Right cardiac atrium (tissue), 5 donors: ENCODE measurements at regions not wholly inside any gene's neighbourhood (a gene's known extent, or its start where the extent isn't known, plus 50 kb on each side); places are given as distances from the start of the nearest gene placed in this dataset.
A peak's percentile ranks its signal among the peaks of the same experiment; 100 is the strongest.

Experiments used
- ATAC-seq, 2 donors: fragments of 200-7000 bp; cut with Tn5 transposase; one replicate each; pipeline versions ENCODE4 v1.8.0 to v1.9.1; 2020; ENCODE audit warnings: moderate library complexity in 2 of 2, mild to moderate bottlenecking in 1 of 2
- DNase-seq, 3 donors: peaks; one replicate each; pipeline ENCODE4 v3.0.0-alpha.2; 2020
- H3K27ac ChIP-seq: one replicate; pipeline ENCODE4 v1.5.1; 2013; ENCODE audit warnings: mild to moderate bottlenecking, low read length, control low read depth, moderate library complexity
- H3K27me3 ChIP-seq: one replicate; pipeline ENCODE4 v1.6.1; 2013; ENCODE audit not compliant: control insufficient read depth, insufficient read depth
- H3K4me1 ChIP-seq: one replicate; pipeline ENCODE4 v1.6.1; 2013; ENCODE audit warnings: low read length; ENCODE audit not compliant: control insufficient read depth, insufficient read depth
- H3K4me3 ChIP-seq: one replicate; pipeline ENCODE4 v1.5.1; 2013; ENCODE audit warnings: low read length, control low read depth
- H3K9me3 ChIP-seq: one replicate; pipeline ENCODE4 v1.6.1; 2013; ENCODE audit warnings: low read length; ENCODE audit not compliant: control insufficient read depth
- WGBS: extraction: QIAGEN DNeasy Blood & Tissue Kit; methylation state at CpG from one replicate; pipeline ENCODE4 v1.1.7; 2013; 5-methylcytosine and 5-hydroxymethylcytosine counted together
- intact Hi-C, 4 donors: fragments of 100-400 bp; cut with DNase I; formaldehyde crosslinking; loops; one replicate each; pipeline versions ENCODE4 v1.11.0 to v1.14.0; 2022 to 2023
- donor health status: healthy with polysubstance abuse.
- donor health status: DM: no; HTN: yes; CAD: no.
- donor health status: DM: no; HTN: no; CAD: no.
- donor health status: DM: no; HTN: yes; CAD: no; lungs with severe emphysema.
- donor health status: DM: yes; HTN: yes; CAD: no.

DNA sequence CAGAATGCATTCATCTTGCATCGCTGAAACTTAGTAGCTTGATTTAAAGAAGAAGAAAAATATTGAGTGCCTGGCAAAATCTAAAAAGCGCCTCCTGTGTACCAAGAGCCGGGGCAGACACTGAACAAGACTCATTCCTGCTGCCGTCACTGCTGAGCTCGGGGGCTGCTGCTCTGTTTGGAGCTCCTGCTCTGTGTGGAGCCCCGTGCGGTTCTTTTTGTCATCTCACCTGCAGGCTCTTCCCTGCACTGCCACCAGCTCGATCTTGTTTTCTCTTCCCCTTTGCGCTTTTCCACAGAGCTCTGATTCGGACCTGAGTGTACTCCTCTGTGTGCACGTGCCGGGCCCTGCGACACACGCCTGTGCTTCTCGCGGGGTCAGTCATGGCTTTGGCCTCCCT is 462.1 kb upstream of the DPP6 start:
- intact Hi-C loops: no loop called here

DNA sequence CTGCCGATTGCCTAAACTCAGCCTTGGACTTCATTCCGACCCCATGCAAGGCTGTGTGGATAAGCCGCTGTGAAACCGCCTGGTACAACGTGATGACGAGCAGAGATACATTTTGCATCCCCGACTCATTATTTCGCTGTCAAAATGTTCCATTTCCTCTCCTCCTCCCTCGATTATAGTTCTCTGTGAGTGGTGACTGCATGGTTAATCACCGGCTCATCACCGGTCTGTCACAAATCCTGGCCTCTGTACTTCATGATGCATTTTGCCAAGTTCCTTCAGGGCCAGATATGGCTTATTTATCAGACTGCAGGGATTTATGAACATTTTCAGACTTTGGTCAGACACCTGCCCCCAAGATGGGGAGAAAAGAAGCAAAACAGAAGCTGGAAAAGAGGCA is 461.6 kb upstream of the DPP6 start:
- H3K27me3 ChIP-seq: no peaks in the 10 kb centered on the region
- ATAC-seq: no peak
- H3K4me3 ChIP-seq: no peak overlapping the region
- 64% methylated on average over 11 of the region's 11 CpGs for WGBS
- no peaks in the 10 kb centered on the region for H3K4me1 ChIP-seq
- intact Hi-C loops: no loop called here
- H3K9me3 ChIP-seq: no peaks in the 10 kb centered on the region
- no peak overlapping the region for H3K27ac ChIP-seq
- no peak for DNase-seq

More for the DNA sequence above, 462.1 kb upstream of the DPP6 start:
- no peak overlapping the region for H3K27ac ChIP-seq
- DNase-seq (peak in 1 of 3 donors; percentile 42), ATAC-seq (no peak)
- H3K27me3 ChIP-seq: no peaks in the 10 kb centered on the region
- WGBS: 74% methylated on average over 16 of the region's 16 CpGs
- no peaks in the 10 kb centered on the region for H3K4me1 ChIP-seq
- H3K4me3 ChIP-seq: no peak overlapping the region
- no peaks in the 10 kb centered on the region for H3K9me3 ChIP-seq

DNA sequence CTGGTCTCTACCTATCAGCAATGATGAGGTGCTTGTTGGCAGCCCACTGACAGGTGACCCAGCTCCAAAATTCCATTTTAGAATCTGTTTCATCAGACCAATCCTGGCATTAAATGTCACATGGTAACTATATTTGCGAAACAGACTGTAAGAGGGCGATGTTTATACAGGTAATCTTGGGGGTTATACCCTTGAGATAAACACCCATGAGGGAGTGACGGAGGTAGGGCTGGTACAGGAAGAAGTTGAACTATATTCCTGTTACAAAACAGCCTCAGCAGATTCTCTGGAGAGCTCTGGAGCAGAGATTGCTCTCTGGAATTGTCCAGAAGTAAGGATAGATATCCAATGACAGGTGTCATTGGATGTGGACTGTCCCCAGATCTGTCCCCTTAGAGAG is 444.8 kb upstream of the DPP6 start:
- H3K27me3 ChIP-seq: no peaks in the 10 kb centered on the region
- no peak for ATAC-seq
- 58% methylated on average over 3 of the region's 3 CpGs for WGBS

DNA sequence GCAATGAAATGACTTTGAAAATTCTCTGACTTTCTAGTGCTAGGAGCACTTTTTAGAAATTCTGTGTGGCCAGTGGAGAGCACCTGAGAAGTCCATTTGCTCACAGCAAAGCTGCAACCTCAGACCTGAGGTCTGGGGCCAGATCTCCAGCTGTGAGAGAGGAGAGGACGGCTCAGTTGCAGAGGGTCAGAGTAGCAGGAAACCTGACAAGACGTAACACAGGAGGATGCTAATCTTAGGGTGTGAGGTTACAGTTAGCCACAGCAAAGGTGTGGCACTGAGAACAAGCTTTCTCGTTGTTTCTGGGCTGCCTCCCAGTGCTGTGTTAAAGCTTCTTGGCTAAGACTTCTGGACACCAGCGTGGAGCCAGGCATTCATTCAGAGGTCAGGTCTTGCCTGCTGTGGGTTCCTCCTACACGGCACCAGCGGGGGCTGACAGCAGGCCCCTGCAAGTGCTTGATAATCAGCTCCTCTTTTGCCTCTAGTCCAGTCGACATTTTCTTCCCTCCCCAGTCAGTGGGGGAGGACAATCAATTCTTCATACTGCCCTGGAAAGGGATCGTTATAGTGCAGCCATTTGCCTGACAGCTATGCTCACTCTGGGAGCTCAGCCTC is 435.4 kb upstream of the DPP6 start:
- DNase-seq (no peak), ATAC-seq (no peak)
- WGBS: 15% methylated on average over 8 of the region's 8 CpGs
- Histone ChIP-seq H3K27ac (no peak overlapping the region), H3K9me3 (no peaks in the 10 kb centered on the region), H3K4me1 (no peaks in the 10 kb centered on the region), H3K4me3 (no peak overlapping the region), H3K27me3 (no peaks in the 10 kb centered on the region)
- intact Hi-C loops: no loop called here

More for the DNA sequence above, 444.8 kb upstream of the DPP6 start:
- no peaks in the 10 kb centered on the region for H3K4me1 ChIP-seq
- H3K9me3 ChIP-seq: no peaks in the 10 kb centered on the region
- H3K4me3 ChIP-seq: no peak overlapping the region
- H3K27ac ChIP-seq: no peak overlapping the region
- DNase-seq: no peak
- intact Hi-C loops: no loop called here

DNA sequence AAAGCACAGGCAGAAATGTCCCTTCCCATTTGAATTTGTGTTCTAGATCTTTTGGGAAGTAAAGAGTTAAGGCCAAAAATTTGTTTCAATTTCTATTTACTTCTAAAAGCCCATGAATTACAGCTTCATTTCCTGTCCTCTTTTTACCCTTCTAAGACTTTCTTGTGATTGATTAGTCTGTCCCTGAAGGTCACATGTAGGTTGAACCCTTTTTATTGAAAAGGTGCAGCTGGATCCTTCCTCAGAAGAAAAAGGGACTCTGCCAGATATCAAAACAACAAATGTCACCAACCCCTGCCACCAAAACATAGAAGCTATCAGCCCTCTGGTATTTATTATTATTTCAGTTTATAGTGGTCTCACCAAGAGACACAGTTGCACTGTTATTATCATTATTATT is 424.9 kb upstream of the DPP6 start:
- Histone ChIP-seq H3K27ac (no peak overlapping the region), H3K4me1 (no peaks in the 10 kb centered on the region), H3K9me3 (no peaks in the 10 kb centered on the region), H3K4me3 (no peak overlapping the region), H3K27me3 (no peaks in the 10 kb centered on the region)
- no peak for DNase-seq
- no peak for ATAC-seq
- intact Hi-C loops: no loop called here

DNA sequence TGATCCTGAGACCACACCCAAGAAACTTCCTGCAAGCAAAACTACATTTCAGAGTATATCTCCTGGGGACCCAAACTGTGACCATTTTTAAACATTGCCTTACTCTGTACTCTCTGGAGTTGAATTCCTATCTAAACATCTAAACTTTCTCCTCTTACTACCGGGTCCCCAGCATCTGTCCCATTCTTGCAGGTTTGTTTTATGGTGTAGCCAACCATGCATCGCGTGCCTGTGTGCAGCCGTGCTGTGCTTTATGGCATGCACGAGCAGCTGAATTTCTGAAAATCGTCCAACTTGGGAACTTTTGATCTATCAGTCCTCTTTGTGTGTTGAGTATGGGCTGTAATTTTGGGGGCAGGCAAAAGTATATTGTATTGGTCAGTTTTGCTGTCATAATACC is 423.8 kb upstream of the DPP6 start:
- intact Hi-C loops: no loop called here
- WGBS: 75% methylated on average over 6 of the region's 6 CpGs

DNA sequence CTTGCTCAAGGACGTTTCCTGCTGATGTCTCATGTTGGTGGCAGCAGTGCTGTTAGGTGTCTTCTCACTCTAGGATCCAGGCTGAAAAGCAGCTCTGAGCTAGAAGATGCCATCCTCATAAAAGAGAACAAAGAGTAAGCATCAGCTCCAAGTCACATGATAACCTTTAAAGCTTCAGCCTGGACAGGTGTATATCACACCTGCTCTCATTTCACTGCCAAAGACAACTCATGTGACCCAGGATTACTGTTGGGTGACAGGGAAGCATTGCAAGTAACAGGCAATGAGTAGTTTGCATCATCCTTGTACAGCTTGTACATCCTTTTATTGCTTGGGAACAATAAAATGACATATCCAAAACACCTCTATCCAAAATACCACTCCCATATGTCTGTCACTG is 423.4 kb upstream of the DPP6 start:
- 51% methylated on average over 1 of the region's 1 CpG for WGBS
- ATAC-seq: no peak

More for the DNA sequence above, 423.8 kb upstream of the DPP6 start:
- H3K4me1 ChIP-seq: no peaks in the 10 kb centered on the region
- H3K27me3 ChIP-seq: no peaks in the 10 kb centered on the region
- DNase-seq: no peak
- H3K27ac ChIP-seq: no peak overlapping the region
- ATAC-seq: no peak
- H3K4me3 ChIP-seq: no peak overlapping the region
- H3K9me3 ChIP-seq: no peaks in the 10 kb centered on the region

DNA sequence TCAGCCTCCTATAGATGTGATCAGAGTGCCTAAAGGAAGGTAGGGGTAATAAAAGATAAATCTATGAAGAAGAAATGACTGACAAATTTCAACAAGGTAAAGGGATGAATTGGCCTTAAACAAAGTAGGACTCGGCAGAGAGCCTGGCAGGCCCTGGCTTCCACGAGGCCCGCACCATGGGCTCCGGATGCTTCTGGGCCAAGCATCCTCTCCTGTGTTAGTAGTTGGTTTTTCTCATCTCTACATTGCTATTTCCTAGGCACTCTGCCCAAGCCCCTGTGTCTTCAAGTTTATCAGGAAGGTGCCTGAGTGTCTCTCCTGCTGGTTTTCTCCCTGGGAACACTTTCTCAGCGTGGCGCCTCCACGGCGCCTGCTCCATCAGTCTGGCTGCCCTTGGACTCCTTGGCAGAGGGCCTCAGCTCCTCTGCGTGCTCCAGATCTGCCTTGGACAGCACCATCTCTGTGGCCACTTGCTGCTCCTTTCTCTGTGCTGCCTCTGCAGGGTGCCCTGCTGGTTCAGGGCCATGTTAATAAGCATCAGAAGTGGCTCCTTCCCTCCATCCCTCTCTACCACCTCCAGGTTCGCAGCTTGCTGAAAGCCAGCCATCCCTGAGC is 413.3 kb upstream of the DPP6 start:
- DNase-seq (peak in 2 of 3 donors; percentile 51 to 64), ATAC-seq (peak in 1 of 2 donors; percentile 45)
- 69% methylated on average over 10 of the region's 10 CpGs for WGBS
- Histone ChIP-seq H3K4me1 (no peaks in the 10 kb centered on the region), H3K27me3 (no peaks in the 10 kb centered on the region), H3K4me3 (no peak overlapping the region), H3K27ac (no peak overlapping the region), H3K9me3 (no peaks in the 10 kb centered on the region)
- intact Hi-C loops: no loop called here

More for the DNA sequence above, 423.4 kb upstream of the DPP6 start:
- no peak overlapping the region for H3K27ac ChIP-seq
- H3K9me3 ChIP-seq: no peaks in the 10 kb centered on the region
- no peak overlapping the region for H3K4me3 ChIP-seq
- DNase-seq: no peak
- no peaks in the 10 kb centered on the region for H3K4me1 ChIP-seq
- no peaks in the 10 kb centered on the region for H3K27me3 ChIP-seq
- intact Hi-C loops: no loop called here

DNA sequence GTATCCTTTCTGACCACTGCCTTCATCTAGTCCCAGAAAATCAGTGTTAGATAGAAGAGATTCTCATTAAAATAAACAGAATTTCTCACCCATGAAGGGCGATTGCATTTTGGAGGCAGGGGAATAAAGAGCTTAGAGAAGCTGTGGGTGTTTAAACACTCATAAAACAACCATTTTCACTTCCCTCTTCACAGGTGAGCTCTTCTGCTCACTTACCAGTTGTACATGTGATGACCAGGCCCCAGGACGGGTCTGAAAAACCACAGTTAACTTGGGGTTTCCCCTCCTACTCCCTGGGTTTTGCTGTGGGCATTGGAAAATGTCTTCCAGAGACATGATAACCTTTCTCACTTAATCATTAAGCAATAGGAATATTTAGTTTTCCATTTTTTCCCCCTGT is 411.6 kb upstream of the DPP6 start:
- WGBS: 57% methylated on average over 2 of the region's 2 CpGs
- no peak for DNase-seq
- no peaks in the 10 kb centered on the region for H3K9me3 ChIP-seq
- H3K27ac ChIP-seq: no peak overlapping the region
- intact Hi-C loops: no loop called here
- no peak for ATAC-seq
- no peaks in the 10 kb centered on the region for H3K27me3 ChIP-seq
- no peaks in the 10 kb centered on the region for H3K4me1 ChIP-seq
- no peak overlapping the region for H3K4me3 ChIP-seq

DNA sequence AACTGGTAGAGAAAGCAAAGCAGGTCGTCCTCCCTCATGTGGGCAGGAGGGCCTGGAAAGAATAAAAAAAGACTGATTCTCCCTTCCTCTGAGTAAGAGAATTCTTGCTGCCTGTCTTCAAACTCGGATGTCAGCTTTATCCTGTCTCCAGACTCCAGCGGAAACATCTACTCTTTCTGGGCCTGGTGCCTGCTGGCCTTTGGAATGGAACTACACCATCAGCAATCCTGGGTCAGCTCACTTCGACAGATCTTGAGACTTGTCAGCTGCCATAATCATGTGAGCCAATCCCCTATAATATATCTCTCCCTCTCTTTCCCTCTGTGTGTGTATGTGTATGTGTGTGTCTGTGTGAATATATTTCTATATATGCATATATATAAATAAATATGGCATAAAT is 411.0 kb upstream of the DPP6 start:
- DNase-seq (peak in 2 of 3 donors; percentile 66 to 69), ATAC-seq (no peak)
- Histone ChIP-seq H3K4me3 (no peak overlapping the region), H3K27me3 (no peaks in the 10 kb centered on the region), H3K4me1 (no peaks in the 10 kb centered on the region), H3K9me3 (no peaks in the 10 kb centered on the region), H3K27ac (no peak overlapping the region)
- intact Hi-C loops: no loop called here
- 43% methylated on average over 4 of the region's 4 CpGs for WGBS

DNA sequence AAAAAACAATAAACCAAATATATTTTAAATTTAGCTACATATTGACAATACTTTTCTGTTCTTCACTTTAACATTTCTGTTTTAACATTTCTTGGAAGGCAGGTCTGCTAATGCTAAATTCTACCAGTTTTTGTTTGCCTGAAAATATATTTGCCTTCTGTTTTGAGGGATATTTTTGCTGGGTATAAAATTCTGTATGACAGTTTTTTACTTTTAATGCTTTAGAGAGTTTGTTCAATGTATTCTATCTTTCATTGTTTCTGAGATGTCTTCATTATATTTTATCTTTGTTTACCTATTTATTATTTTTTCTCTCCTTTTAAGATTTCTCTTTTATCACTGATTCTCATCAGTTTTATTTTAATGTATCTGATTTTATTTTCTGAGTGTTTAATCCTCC is 409.2 kb upstream of the DPP6 start:
- intact Hi-C loops: no loop called here
- Histone ChIP-seq H3K27me3 (no peaks in the 10 kb centered on the region), H3K4me1 (no peaks in the 10 kb centered on the region), H3K4me3 (no peak overlapping the region), H3K9me3 (no peaks in the 10 kb centered on the region), H3K27ac (no peak overlapping the region)
- no peak for ATAC-seq
- no peak for DNase-seq
